ENCODE measurements at regions not wholly inside any gene's neighbourhood (a gene's known extent, or its start where the extent isn't known, plus 50 kb on each side); places are given as distances from the start of the nearest gene placed in this dataset.

- no peak for DNase-seq
Measured at GRCh38 chr2:129061069-129061768, 742.6 kb upstream of the HS6ST1 start.

- no peak for DNase-seq
Measured at GRCh38 chr2:129061769-129062121, 743.1 kb upstream of the HS6ST1 start.

GRCh38 chr2:129062146-129062912, 743.7 kb upstream of the HS6ST1 start:
- no peak for DNase-seq

GRCh38 chr2:129067070-129067469, 748.4 kb upstream of the HS6ST1 start:
- no peak for DNase-seq

GRCh38 chr2:129067953-129068352, 749.3 kb upstream of the HS6ST1 start:
- no peak for DNase-seq

GRCh38 chr2:129068543-129068942, 749.9 kb upstream of the HS6ST1 start:
- no peak for DNase-seq

- no peak for DNase-seq
Measured at GRCh38 chr2:129069875-129070594, 751.4 kb upstream of the HS6ST1 start.

GRCh38 chr2:129070663-129071062, 752.0 kb upstream of the HS6ST1 start:
- no peak for DNase-seq

- no peak for DNase-seq
Measured at GRCh38 chr2:129071531-129071930, 752.9 kb upstream of the HS6ST1 start.

GRCh38 chr2:129074298-129074920, 755.7 kb upstream of the HS6ST1 start:
- DNase-seq = no peak

- no peak for DNase-seq
Measured at GRCh38 chr2:129078548-129078947, 759.9 kb upstream of the HS6ST1 start.

- no peak for DNase-seq
Measured at GRCh38 chr2:129080715-129081476, 762.2 kb upstream of the HS6ST1 start.

- DNase-seq = no peak
Measured at GRCh38 chr2:129085386-129085785, 766.7 kb upstream of the HS6ST1 start.

GRCh38 chr2:129087133-129087813, 768.6 kb upstream of the HS6ST1 start:
- DNase-seq = no peak

GRCh38 chr2:129091620-129092019, 773.0 kb upstream of the HS6ST1 start:
- DNase-seq = no peak

- DNase-seq = no peak
Measured at GRCh38 chr2:129092956-129093355, 774.3 kb upstream of the HS6ST1 start.

GRCh38 chr2:129101186-129101585, 782.5 kb upstream of the HS6ST1 start:
- no peak for DNase-seq

- no peak for DNase-seq
Measured at GRCh38 chr2:129103936-129104878, 785.5 kb upstream of the HS6ST1 start.

- DNase-seq = no peak
Measured at GRCh38 chr2:129112181-129112580, 793.5 kb upstream of the HS6ST1 start.

GRCh38 chr2:129113776-129114175, 795.1 kb upstream of the HS6ST1 start:
- no peak for DNase-seq

GRCh38 chr2:129117434-129117833, 798.8 kb upstream of the HS6ST1 start:
- DNase-seq = no peak
